ENCODE measurements at regions not wholly inside any gene's neighbourhood (a gene's known extent, or its start where the extent isn't known, plus 50 kb on each side); places are given as distances from the start of the nearest gene placed in this dataset.

GRCh38 chr15:61541516-61541915 lies 312.4 kb upstream of the RORA start:
- POLR2A ChIA-PET (ENCODE audit: unreplicated experiment) = no interaction called here

More at GRCh38 chr15:61541516-61541915, 312.4 kb upstream of the RORA start:
- no peak overlapping the region for H2AFZ ChIP-seq (replicated peaks; ENCODE audit: low read length, poor library complexity)
- H2AK5ac ChIP-seq (ENCODE audit: low read depth, low read length) = no peak overlapping the region
- H2AK9ac ChIP-seq (replicated peaks; ENCODE audit: low read depth, low read length, poor library complexity) = no peak overlapping the region
- H2BK5ac ChIP-seq (ENCODE audit: low read depth, low read length, poor library complexity, severe bottlenecking) = no peak overlapping the region
- no peaks in the 10 kb centered on the region for H3K36me3 ChIP-seq (ENCODE audit: control insufficient read depth, insufficient read depth, low read length)
- no peak overlapping the region for H2BK15ac ChIP-seq (ENCODE audit: low read depth, low read length)
- no peaks in the 10 kb centered on the region for H3K79me1 ChIP-seq (ENCODE audit: low read depth in 1 of 2, low read length in 2 of 2)
- no peaks in the 10 kb centered on the region for H3K4me1 ChIP-seq (ENCODE audit: control insufficient read depth, insufficient read depth, low read length)
- no peak overlapping the region for H3K4ac ChIP-seq (ENCODE audit: low read depth, low read length)
- no peak overlapping the region for H3K23ac ChIP-seq (ENCODE audit: low read depth, low read length)
- no peak overlapping the region for H4K8ac ChIP-seq (ENCODE audit: low read depth in 2 of 2, low read length in 2 of 2)
- no peak overlapping the region for H3K27ac ChIP-seq (ENCODE audit: insufficient read depth, low read length)
- no peak overlapping the region for H3K4me3 ChIP-seq (ENCODE audit: insufficient read depth, low read depth, low read length)
- no peak overlapping the region for H4K91ac ChIP-seq (ENCODE audit: insufficient read depth, low read depth, low read length)
- no CpG with 5 or more reads among the region's 1 CpG for WGBS, 2 experiments (ENCODE audit: extremely low coverage in 2 of 2, insufficient read length in 1 of 2)
- H3K14ac ChIP-seq (replicated peaks; ENCODE audit: low read depth, low read length) = no peak overlapping the region
- H3K9me3 ChIP-seq (ENCODE audit: control insufficient read depth, insufficient read depth, low read length) = no peaks in the 10 kb centered on the region
- TF ChIP-seq MAFK (IDR thresholded peaks at IDR 0.05; ENCODE audit: low read depth, low read length) = no peak
- no peak for TF ChIP-seq RAD21 (IDR thresholded peaks at IDR 0.05; ENCODE audit: low read length)
- no peak for TF ChIP-seq NFE2L2 (IDR thresholded peaks at IDR 0.05; ENCODE audit: low read depth, low read length)
- no peak for TF ChIP-seq CEBPB (IDR thresholded peaks at IDR 0.05; ENCODE audit: low read depth, low read length)
- TF ChIP-seq SMC3 (IDR thresholded peaks at IDR 0.05; ENCODE audit: low read depth, low read length) = no peak
- TF ChIP-seq RCOR1 (IDR thresholded peaks at IDR 0.05; ENCODE audit: insufficient replicate concordance, low read length) = no peak
- no peak for TF ChIP-seq CTCF (conservative IDR thresholded peaks at IDR 0.05; ENCODE audit: low read depth, low read length)
- TF ChIP-seq USF2 (IDR thresholded peaks at IDR 0.05; ENCODE audit: low read depth, low read length) = no peak
- no peak for TF ChIP-seq MAZ (IDR thresholded peaks at IDR 0.05; ENCODE audit: borderline replicate concordance, low read depth, low read length)
- no peak for TF ChIP-seq FOS (IDR thresholded peaks at IDR 0.05; ENCODE audit: low read depth, low read length)
- TF ChIP-seq CHD1 (IDR thresholded peaks at IDR 0.05; ENCODE audit: low read depth, low read length) = no peak
- no peak for TF ChIP-seq ELK1 (IDR thresholded peaks at IDR 0.05; ENCODE audit: borderline replicate concordance, low read depth, low read length)
- TF ChIP-seq BHLHE40 (IDR thresholded peaks at IDR 0.05; ENCODE audit: low read depth, low read length) = no peak
- TF ChIP-seq MXI1 (IDR thresholded peaks at IDR 0.05; ENCODE audit: borderline replicate concordance, low read depth, low read length) = no peak
- H3K4me2 ChIP-seq (ENCODE audit: low read depth, low read length) = no peak overlapping the region
- intact Hi-C loops (cut with micrococcal nuclease) = no loop called here
- CTCF ChIA-PET = no interaction called here
- dilution Hi-C loops (cut with HindIII; ENCODE audit: low sequenced_read_pairs, unreplicated experiment) = no loop called here
- H3K27me3 ChIP-seq (ENCODE audit: control insufficient read depth, insufficient read depth, low read length) = no peaks in the 10 kb centered on the region
- no peak overlapping the region for H3K18ac ChIP-seq (ENCODE audit: low read depth, low read length)
- no peaks in the 10 kb centered on the region for H3K9me1 ChIP-seq (ENCODE audit: insufficient read depth, low read length)
- ATAC-seq (ENCODE audit: low read depth) (no peak), DNase-seq (no peak)
- H2BK20ac ChIP-seq (ENCODE audit: low read depth, low read length) = no peak overlapping the region
- no TSS peak for BruUV-seq (replicated peaks)
- no peaks in the 10 kb centered on the region for H4K20me1 ChIP-seq (ENCODE audit: insufficient read depth, low read length)
- H3K9ac ChIP-seq (ENCODE audit: low read depth, low read length) = no peak overlapping the region
- H4K5ac ChIP-seq (ENCODE audit: low read depth, low read length) = no peak overlapping the region
- no peak overlapping the region for H2BK120ac ChIP-seq (ENCODE audit: low read depth, low read length)
- in situ Hi-C loops (cut with MboI; ENCODE audit: low sequenced_read_pairs) = no loop called here
- H3K56ac ChIP-seq (ENCODE audit: extremely low read depth, insufficient read depth, low read length) = no peak overlapping the region
